Heart right ventricle (tissue), 16 donors: ENCODE measurements at regions not wholly inside any gene's neighbourhood (a gene's known extent, or its start where the extent isn't known, plus 50 kb on each side); places are given as distances from the start of the nearest gene placed in this dataset.

Experiments used
- ATAC-seq, 8 donors: fragments of 200-7000 bp; cut with Tn5 transposase; one replicate each; pipeline ENCODE4 v1.9.1; 2020; ENCODE audit warnings: mild to moderate bottlenecking in 8 of 8, moderate library complexity in 8 of 8, moderate number of reproducible peaks in 1 of 8
- DNase-seq, 2 donors: peaks; one replicate each; pipeline ENCODE4 v3.0.0-alpha.2; 2020
- H3K27ac ChIP-seq, 10 donors: fragments of 200-600 bp; sonication (generic) in 2 of 10; one replicate each; pipeline versions ENCODE4 v1.5.0 to v1.8.0; 2020 to 2022; ENCODE audit warnings: mild to moderate bottlenecking in 3 of 10
- H3K27me3 ChIP-seq, 7 donors: fragments of 200-600 bp; one replicate each; pipeline ENCODE4 v1.8.0; 2021 to 2022; ENCODE audit warnings: mild to moderate bottlenecking in 2 of 7
- H3K36me3 ChIP-seq, 9 donors: fragments of 200-600 bp; sonication (generic) in 1 of 9; one replicate each; pipeline versions ENCODE4 v1.5.0 to v1.8.0; 2020 to 2022; ENCODE audit warnings: mild to moderate bottlenecking in 2 of 9
- H3K4me1 ChIP-seq, 9 donors: fragments of 200-600 bp; sonication (generic) in 1 of 9; one replicate each; pipeline versions ENCODE4 v1.5.0 to v1.8.0; 2020 to 2022; ENCODE audit warnings: mild to moderate bottlenecking in 4 of 9
- H3K4me3 ChIP-seq, 10 donors: fragments of 200-600 bp; sonication (generic) in 2 of 10; one replicate each; pipeline versions ENCODE4 v1.5.0 to v1.8.0; 2020 to 2022; ENCODE audit warnings: mild to moderate bottlenecking in 7 of 10, moderate library complexity in 2 of 10
- H3K9me3 ChIP-seq, 11 donors: fragments of 200-600 bp in 10 of 11; sonication (generic) in 2 of 11; one replicate each; pipeline versions ENCODE4 v1.5.0 to v1.8.0; 2013 to 2022; ENCODE audit warnings: mild to moderate bottlenecking in 2 of 11, control low read depth in 1 of 11, moderate library complexity in 1 of 11
- CTCF ChIP-seq, 9 donors: fragments of 200-600 bp; sonication (generic) in 2 of 9; IDR thresholded peaks; one replicate each; pipeline versions ENCODE4 v1.5.0 to v1.8.0; 2021 to 2022; ENCODE audit warnings: antibody characterized with exemption in 9 of 9, mild to moderate bottlenecking in 5 of 9, moderate library complexity in 1 of 9
- WGBS, 2 donors: extraction: QIAGEN DNeasy Blood & Tissue Kit; methylation state at CpG; one replicate each; pipeline ENCODE4 v1.1.7; 2013; ENCODE audit warnings: inconsistent platforms in 1 of 2; 5-methylcytosine and 5-hydroxymethylcytosine counted together
- intact Hi-C, 10 donors: fragments of 100-400 bp; cut with DNase I; formaldehyde crosslinking; loops; one replicate each; pipeline versions ENCODE4 v1.11.1 to v1.14.2; 2022
- donor health status: Arrhythmogenic right ventricular cardiomyopathy.
- donor health status: ischemic (EF 13 %, LVEDD 7.1; RV severe dilation, severe dysfunction).
- donor health status: healthy with polysubstance abuse.
- donor health status: DM: no; HTN: yes; CAD: no.
- donor health status: DM: no; HTN: no; CAD: no.
- donor health status: ischemic (EF 25% LVEDD 6.9; RV normal size, moderate dysfunction).
- donor health status: ischemic (EF 25% LVEDD 5.7; RV mildly dilated, moderate dysfunction).
- donor health status: healthy.
- donor health status: DM: yes; HTN: yes; CAD: no.
- donor health status: Ischemic cardiomyopathy.
- donor health status: ischemic (EF 35%, LVEDD 5.7; RV mildly dilated, moderate dysfunction).
- donor health status: nonischemic (EF 11% LVEDD 7.7; RV severe dilation, severe dysfunction).
- donor health status: DM: yes; HTN: yes; CAD: no.
- donor health status: PGD.
- donor health status: ischemic (EF 29% LVEDD 5.4; RV normal size, mild dysfunction).
- donor health status: nonischemic (EF 23%, LVEDD 6.1; RV moderate dilation, normal function).

GRCh38 chr15:95327661-95328060 is 1002.8 kb upstream of the NR2F2 start:
- peaks cover 0 to 29% (median 14%) of the 10 kb centered on the region in 7 donors for H3K27me3 ChIP-seq
- no peak for TF ChIP-seq CTCF (IDR thresholded peaks at IDR 0.05)
- H3K9me3 ChIP-seq, result no peaks in the 10 kb centered on the region
- peak overlapping the region in 6 of 10 donors; percentile 50 to 61 (median 56) for H3K4me3 ChIP-seq
- intact Hi-C loops, result loop anchor here in 1 of 10 donors (5.0 kb wide), 1 partner anchor 130 kb away; no protein-coding TSS in a partner anchor
- no peak for ATAC-seq
- WGBS, 2 donors, result 43 to 54% methylated on average over 10 of the region's 10 CpGs
- DNase-seq, result no peak
- H3K36me3 ChIP-seq, result no peaks in the 10 kb centered on the region
- peak overlapping the region; percentile 72 to 90 (median 84) for H3K27ac ChIP-seq
- peaks cover 0 to 29% (median 5%) of the 10 kb centered on the region in 9 donors for H3K4me1 ChIP-seq

- intact Hi-C loops, result loop anchor here in 1 of 10 donors (5.0 kb wide), 1 partner anchor 129 kb away; no protein-coding TSS in a partner anchor
- Histone ChIP-seq H3K27ac (peak overlapping the region in 8 of 10 donors; percentile 51 to 90 (median 86)), H3K27me3 (peaks cover 0 to 29% (median 14%) of the 10 kb centered on the region in 7 donors), H3K4me3 (peak overlapping the region in 5 of 10 donors; percentile 15 to 61 (median 57)), H3K36me3 (no peaks in the 10 kb centered on the region), H3K4me1 (peaks cover 0 to 29% (median 5%) of the 10 kb centered on the region in 9 donors), H3K9me3 (no peaks in the 10 kb centered on the region)
- TF ChIP-seq CTCF (IDR thresholded peaks at IDR 0.05), result no peak
- no peak for ATAC-seq
- DNase-seq, result no peak
- WGBS, 2 donors, result 82 to 91% methylated on average over 3 of the region's 3 CpGs
Measured at GRCh38 chr15:95328559-95328958, 1001.9 kb upstream of the NR2F2 start.

- 79 to 83% methylated on average over 8 of the region's 8 CpGs for WGBS, 2 donors
- no peak for DNase-seq
- Histone ChIP-seq H3K36me3 (no peaks in the 10 kb centered on the region), H3K9me3 (no peaks in the 10 kb centered on the region), H3K27ac (peak overlapping the region in 8 of 10 donors; percentile 51 to 90 (median 86)), H3K4me1 (peaks cover 0 to 29% (median 5%) of the 10 kb centered on the region in 9 donors), H3K27me3 (peaks cover 0 to 29% (median 14%) of the 10 kb centered on the region in 7 donors), H3K4me3 (peak overlapping the region in 4 of 10 donors; percentile 2 to 61 (median 10))
- ATAC-seq, result no peak
- no peak for TF ChIP-seq CTCF (IDR thresholded peaks at IDR 0.05)
- intact Hi-C loops, result loop anchor here in 1 of 10 donors (5.0 kb wide), 1 partner anchor 128 kb away; no protein-coding TSS in a partner anchor
Measured at GRCh38 chr15:95329362-95329761, 1001.1 kb upstream of the NR2F2 start.

- TF ChIP-seq CTCF (IDR thresholded peaks at IDR 0.05), result no peak
- DNase-seq (no peak), ATAC-seq (no peak)
- intact Hi-C loops, result no loop called here
- Histone ChIP-seq H3K4me3 (no peak overlapping the region), H3K27ac (no peak overlapping the region), H3K9me3 (no peaks in the 10 kb centered on the region), H3K36me3 (no peaks in the 10 kb centered on the region), H3K4me1 (no peaks in the 10 kb centered on the region), H3K27me3 (no peaks in the 10 kb centered on the region)
- WGBS, 2 donors, result 92 to 93% methylated on average over 6 of the region's 6 CpGs
Measured at GRCh38 chr15:95341686-95342085, 988.8 kb upstream of the NR2F2 start.
